ENCODE measurements at regions not wholly inside any gene's neighbourhood (a gene's known extent, or its start where the extent isn't known, plus 50 kb on each side); places are given as distances from the start of the nearest gene placed in this dataset.

DNA sequence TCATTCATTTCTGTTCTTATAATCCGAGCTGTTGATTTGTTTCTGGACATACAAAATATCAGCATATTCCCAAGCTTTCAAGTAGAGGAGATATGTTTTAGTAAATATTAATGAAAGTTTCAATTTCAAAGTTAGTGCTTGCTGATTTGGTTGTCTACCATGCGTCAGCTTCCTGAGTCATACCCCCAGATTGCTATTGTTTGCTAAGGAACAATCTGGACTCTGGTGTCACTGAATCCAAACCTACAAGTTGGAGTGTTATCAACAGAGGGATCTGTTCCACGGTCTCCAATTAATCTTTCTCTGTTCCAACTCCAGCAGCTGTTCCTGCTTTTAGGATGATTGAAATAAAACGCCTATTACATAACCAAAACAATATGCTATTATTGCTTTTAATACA lies 96.1 kb upstream of the FAM9A start:
- H3K9ac ChIP-seq (ENCODE audit: insufficient read depth, low read depth, low read length) = no peak overlapping the region
- in situ Hi-C loops (cut with HindIII; ENCODE audit: extremely low pct_ligation_motif_present, low pct_unique_long_range_greater_than_20kb) (no loop called here), intact Hi-C loops (cut with micrococcal nuclease; ENCODE audit: unreplicated experiment) (no loop called here)
- H3K79me2 ChIP-seq (ENCODE audit: insufficient read depth, low read length) = no peaks in the 10 kb centered on the region
- H3K4me2 ChIP-seq (ENCODE audit: low read depth, low read length) = no peak overlapping the region
- POLR2A ChIA-PET = no interaction called here
- H3K9me3 ChIP-seq (ENCODE audit: low read length) = no peaks in the 10 kb centered on the region
- H4K20me1 ChIP-seq (ENCODE audit: insufficient read depth, low read length) = no peaks in the 10 kb centered on the region
- FAIRE-seq (no peak), ATAC-seq (no peak), DNase-seq (ENCODE audit: low spot score) (no peak)
- no peak overlapping the region for H3K27ac ChIP-seq (ENCODE audit: extremely low read length, insufficient read depth, low read length)
- no peak overlapping the region for H2AFZ ChIP-seq (ENCODE audit: low read length)
- no peaks in the 10 kb centered on the region for H3K36me3 ChIP-seq (replicated peaks in 1 of 2; ENCODE audit: control insufficient read depth in 1 of 2, insufficient read depth in 2 of 2, low read length in 2 of 2)
- H3K27me3 ChIP-seq (ENCODE audit: control insufficient read depth in 1 of 2, insufficient read depth in 2 of 2, low read length in 2 of 2) = no peaks in the 10 kb centered on the region
- H3K4me1 ChIP-seq (ENCODE audit: insufficient read depth, low read length) = no peaks in the 10 kb centered on the region
- CTCF ChIA-PET (ENCODE audit: low intra/inter-chr PET ratio, low total read pairs) = no interaction called here
- WGBS (ENCODE audit: low lambda C conversion rate) = 0% methylated on average over 4 of the region's 4 CpGs
- H3K4me3 ChIP-seq (replicated peaks in 1 of 3; ENCODE audit: insufficient read depth in 1 of 3, low read depth in 2 of 3, low read length in 3 of 3) = no peak overlapping the region
- TF ChIP-seq TSC22D2 (CRISPR knock-in tag; IDR thresholded peaks at IDR 0.05; ENCODE audit: borderline replicate concordance) = no peak
- no peak for TF ChIP-seq MATR3 (CRISPR knock-in tag; IDR thresholded peaks at IDR 0.05)
- no peak for TF ChIP-seq NCOA1 (CRISPR knock-in tag; IDR thresholded peaks at IDR 0.05)
- no peak for TF ChIP-seq ZNF24 (IDR thresholded peaks at IDR 0.05)
- no peak for TF ChIP-seq SETDB1 (CRISPR knock-in tag; IDR thresholded peaks at IDR 0.05; ENCODE audit: borderline replicate concordance)
- no peak for TF ChIP-seq NBN (conservative IDR thresholded peaks at IDR 0.05)
- no TSS peak for BruUV-seq (replicated peaks)

DNA sequence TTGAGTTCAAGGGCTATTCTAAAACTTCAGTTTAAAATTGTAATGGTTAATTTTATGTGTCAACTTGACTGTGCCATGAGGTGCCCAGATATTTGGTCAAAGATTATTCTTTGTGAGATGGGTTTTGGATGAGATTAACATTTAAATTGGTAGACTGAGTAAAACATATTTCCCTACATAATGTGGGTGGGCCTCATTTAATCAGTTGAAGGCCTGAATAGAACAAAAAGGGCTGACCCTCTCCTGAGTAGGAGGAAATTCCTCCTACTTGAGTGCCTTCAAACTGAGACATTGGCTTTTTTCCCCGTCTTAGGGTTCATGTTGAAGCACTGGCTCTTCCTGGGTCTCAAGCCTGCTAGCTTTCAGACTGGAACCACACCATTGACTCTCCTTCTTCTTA lies 89.6 kb upstream of the FAM9A start:
- ChIA-PET POLR2A (no interaction called here), CTCF (ENCODE audit: low intra/inter-chr PET ratio, low total read pairs) (no interaction called here)
- in situ Hi-C loops (cut with HindIII; ENCODE audit: extremely low pct_ligation_motif_present, low pct_unique_long_range_greater_than_20kb) = no loop called here
- no peak overlapping the region for H3K4me3 ChIP-seq (replicated peaks in 1 of 3; ENCODE audit: insufficient read depth in 1 of 3, low read depth in 2 of 3, low read length in 3 of 3)
- H2AFZ ChIP-seq (ENCODE audit: low read length) = no peak overlapping the region
- FAIRE-seq (no peak), DNase-seq (ENCODE audit: low spot score) (no peak), ATAC-seq (no peak)
- no peaks in the 10 kb centered on the region for H3K36me3 ChIP-seq (replicated peaks in 1 of 2; ENCODE audit: control insufficient read depth in 1 of 2, insufficient read depth in 2 of 2, low read length in 2 of 2)
- no TSS peak for BruUV-seq (replicated peaks)
- no peak overlapping the region for H3K27ac ChIP-seq (ENCODE audit: extremely low read length, insufficient read depth, low read length)
- intact Hi-C loops (cut with micrococcal nuclease; ENCODE audit: unreplicated experiment) = no loop called here
- H4K20me1 ChIP-seq (ENCODE audit: insufficient read depth, low read length) = no peaks in the 10 kb centered on the region
- no peak overlapping the region for H3K9ac ChIP-seq (ENCODE audit: insufficient read depth, low read depth, low read length)
- no peak overlapping the region for H3K4me2 ChIP-seq (ENCODE audit: low read depth, low read length)
- no CpG with 5 or more reads among the region's 1 CpG for WGBS (ENCODE audit: low lambda C conversion rate)
- no peaks in the 10 kb centered on the region for H3K9me3 ChIP-seq (ENCODE audit: low read length)
- H3K27me3 ChIP-seq (ENCODE audit: control insufficient read depth in 1 of 2, insufficient read depth in 2 of 2, low read length in 2 of 2) = no peaks in the 10 kb centered on the region
- H3K4me1 ChIP-seq (ENCODE audit: insufficient read depth, low read length) = no peaks in the 10 kb centered on the region
- TF ChIP-seq ZNF766 (CRISPR knock-in tag; IDR thresholded peaks at IDR 0.05; ENCODE audit: borderline replicate concordance) = no peak
- H3K79me2 ChIP-seq (ENCODE audit: insufficient read depth, low read length) = no peaks in the 10 kb centered on the region
